Erythroblast (primary cell): ENCODE measurements at regions not wholly inside any gene's neighbourhood (a gene's known extent, or its start where the extent isn't known, plus 50 kb on each side); places are given as distances from the start of the nearest gene placed in this dataset.

Experiments used
- GATA1 ChIP-seq: IDR thresholded peaks from 2 replicates; pipeline ENCODE4 v1.6.1; 2011; ENCODE audit warnings: low read depth, mild to moderate bottlenecking, control low read depth, low read length, moderate library complexity
- POLR2A ChIP-seq: IDR thresholded peaks from 2 replicates; pipeline ENCODE4 v1.6.1; 2011; ENCODE audit warnings: mild to moderate bottlenecking, low read length

- no peak for TF ChIP-seq POLR2A
- TF ChIP-seq GATA1 = no peak
These were observed 76.1 kb upstream of the PPP2R3A start for GRCh38 chr3:135889443-135889842.
